ENCODE measurements at regions not wholly inside any gene's neighbourhood (a gene's known extent, or its start where the extent isn't known, plus 50 kb on each side); places are given as distances from the start of the nearest gene placed in this dataset.

DNA sequence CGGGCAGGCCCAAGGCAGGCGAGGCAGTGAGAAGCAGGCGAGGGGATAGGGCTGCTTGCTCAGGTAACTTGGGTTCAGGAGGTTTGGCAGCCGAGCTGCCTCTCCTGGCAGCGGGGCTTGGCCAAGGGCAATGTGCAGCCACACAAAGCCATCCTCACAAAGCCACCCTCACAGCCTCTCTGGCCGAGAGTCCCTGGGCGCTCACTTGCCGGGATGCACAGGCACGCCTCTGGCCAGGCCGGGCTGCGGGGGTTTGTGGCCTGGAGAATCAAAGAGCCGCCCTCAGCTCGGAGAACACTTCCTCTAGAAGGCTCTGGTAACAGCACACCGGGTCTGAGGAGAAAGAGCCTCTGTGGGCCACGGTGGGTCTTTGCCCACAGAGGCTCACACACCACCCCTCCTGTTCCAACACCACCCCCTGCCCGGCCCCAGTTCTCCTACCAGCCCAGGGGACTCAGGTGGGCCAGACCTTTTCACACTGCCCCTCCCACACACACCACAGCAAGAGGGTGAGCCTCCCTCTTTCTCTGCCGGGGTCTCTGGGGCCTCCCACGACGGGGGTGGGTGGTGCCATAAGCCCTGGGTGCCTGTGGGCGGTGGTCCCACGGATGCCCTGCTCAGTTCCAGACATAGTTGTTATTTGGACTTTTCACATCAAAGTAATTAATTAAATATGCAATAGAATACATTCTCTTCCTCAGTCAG is 186.9 kb downstream of the ZFP36L2 start:
- in situ Hi-C loops (cut with MboI; ENCODE audit: low sequenced_read_pairs), result no loop called here

DNA sequence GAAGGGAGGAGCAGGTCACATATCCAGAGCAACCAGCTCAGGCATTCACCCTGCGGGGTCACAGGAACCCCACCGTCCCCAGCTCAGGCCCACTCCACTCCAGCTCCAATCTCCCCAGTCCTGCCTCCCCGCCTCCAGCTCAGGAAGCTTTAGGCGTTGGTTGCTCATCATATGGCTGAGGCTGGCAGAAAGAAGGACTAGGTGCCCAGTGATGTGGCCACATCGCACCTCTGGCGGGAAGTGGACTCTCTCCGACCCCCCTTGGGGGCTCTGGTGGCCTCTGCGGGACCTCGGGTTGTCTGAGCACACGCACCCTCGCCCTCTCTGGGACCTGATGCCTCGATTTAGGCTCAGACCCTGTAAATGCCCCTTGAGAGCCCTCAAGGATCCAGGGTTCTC is 187.7 kb downstream of the ZFP36L2 start:
- in situ Hi-C loops (cut with MboI; ENCODE audit: low sequenced_read_pairs), result no loop called here

DNA sequence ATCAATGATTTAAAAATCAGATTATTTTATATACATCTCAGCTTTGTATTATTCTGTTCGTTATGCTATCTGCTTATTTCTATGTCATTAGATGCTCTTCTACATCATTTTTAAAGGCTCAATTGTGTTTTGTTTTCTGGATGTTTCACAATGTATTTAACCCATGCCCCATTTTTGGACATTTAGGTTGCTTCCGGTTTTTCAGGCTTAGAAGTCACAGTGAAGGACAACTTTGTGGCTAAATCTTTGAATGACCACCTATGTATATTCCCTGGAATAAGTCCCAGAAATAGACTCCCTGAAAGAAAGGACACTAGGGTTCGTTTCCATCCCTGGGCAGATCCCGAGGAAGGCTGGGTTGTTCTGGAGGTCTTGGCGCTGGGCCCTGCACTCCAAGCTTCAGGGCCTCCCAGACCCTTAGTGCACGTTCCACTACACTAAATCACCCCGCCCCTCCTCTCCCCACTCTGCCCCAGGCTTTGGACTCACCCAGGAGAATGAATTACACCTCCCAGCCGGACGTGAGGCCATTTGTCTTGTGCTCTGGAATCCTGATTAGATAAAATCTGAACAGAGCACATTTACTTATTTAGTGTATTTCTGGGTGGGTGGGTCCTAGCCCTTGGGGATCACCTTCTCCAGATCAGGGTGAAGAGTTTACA is 188.2 kb downstream of the ZFP36L2 start:
- in situ Hi-C loops (cut with MboI; ENCODE audit: low sequenced_read_pairs), result no loop called here

DNA sequence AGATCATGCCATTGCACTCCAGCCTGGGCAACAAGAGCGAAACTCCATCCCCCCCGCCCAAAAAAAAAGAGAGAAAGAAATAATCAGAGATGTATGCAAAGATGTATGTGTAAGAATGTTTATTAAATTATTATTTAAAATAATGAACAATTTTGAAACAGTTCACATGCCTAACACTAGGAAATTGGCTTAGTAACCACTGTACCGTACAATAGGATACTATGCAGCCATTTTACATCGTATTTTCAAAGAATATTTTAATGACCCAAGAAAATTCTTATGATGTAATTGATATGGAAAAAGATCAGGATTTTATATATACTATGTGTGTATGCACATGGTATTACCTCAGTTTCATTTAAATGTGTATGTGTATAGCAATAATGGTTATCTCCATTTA is 190.5 kb downstream of the ZFP36L2 start:
- in situ Hi-C loops (cut with MboI; ENCODE audit: low sequenced_read_pairs), result no loop called here

DNA sequence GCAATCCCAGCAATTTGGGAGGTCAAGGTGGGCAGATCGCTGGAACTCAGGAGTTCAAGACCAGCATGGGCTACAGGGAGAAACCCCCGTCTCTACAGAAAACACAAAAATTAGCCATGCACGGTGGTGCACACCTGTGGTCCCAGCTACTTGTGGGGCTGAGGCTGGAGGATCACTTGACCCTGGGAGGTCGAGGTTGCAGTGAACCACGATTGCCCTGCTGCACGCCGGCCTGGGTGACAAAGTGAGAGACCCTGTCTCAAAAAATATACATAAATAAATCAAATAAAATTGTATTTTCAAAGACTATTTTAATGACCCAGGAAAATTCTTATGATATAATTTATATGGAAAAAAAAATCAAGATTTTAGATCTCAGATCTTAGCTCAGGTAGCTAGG is 191.5 kb downstream of the ZFP36L2 start:
- in situ Hi-C loops (cut with MboI; ENCODE audit: low sequenced_read_pairs), result no loop called here

DNA sequence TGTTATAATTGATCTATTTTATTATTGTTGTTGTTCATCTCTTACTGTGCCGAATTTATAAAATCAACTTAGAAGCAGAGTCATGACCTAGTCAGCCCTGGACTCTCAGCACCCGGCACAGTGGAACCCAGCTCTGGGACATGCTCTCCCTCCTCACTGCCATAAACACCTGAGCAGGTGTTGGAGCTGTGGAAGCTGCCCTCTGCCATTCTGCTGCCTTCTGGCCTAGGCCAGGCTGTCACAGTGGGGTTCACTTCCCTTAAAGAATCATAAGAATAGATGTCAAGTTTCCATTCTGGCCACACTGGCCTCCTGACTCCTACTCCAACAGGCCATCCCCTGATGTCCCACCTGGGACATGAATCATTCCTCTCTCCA is 192.2 kb downstream of the ZFP36L2 start:
- in situ Hi-C loops (cut with MboI; ENCODE audit: low sequenced_read_pairs), result no loop called here

DNA sequence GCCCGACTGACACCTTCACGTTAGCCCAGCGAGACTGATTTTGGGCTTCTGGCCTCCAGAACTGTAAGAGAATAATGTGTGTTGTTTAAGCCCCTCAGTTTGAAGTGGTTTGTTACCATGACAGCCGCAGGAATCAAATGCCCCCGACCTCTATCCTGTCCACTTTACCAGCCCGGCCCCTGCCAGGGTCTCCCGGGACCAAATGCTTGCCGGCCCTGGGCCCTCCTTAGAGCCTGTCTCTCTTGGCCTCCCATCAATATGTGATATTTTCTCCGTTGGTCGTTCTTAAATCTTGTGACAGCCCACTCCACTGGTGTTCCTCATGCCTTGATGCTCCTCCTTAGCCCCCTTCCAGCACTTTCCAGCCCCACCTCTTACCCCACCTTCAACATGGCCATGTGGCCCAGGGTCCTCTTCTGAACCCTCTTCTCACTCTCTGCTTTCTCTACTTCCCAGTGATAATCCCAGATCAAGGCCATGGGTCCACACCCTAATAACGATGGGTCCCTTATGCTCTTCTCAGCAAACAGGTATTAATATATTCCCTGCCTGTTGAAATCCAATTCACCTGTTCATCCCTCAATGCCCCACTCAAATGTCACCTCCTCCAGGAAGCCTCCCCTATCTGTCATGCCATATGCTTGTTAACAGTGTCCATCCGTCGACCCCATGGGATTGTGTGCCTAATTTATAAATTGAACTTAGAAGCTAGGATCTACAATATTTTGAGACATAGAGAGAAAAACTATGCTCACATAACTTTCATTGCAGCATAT is 192.8 kb downstream of the ZFP36L2 start:
- in situ Hi-C loops (cut with MboI; ENCODE audit: low sequenced_read_pairs), result no loop called here

DNA sequence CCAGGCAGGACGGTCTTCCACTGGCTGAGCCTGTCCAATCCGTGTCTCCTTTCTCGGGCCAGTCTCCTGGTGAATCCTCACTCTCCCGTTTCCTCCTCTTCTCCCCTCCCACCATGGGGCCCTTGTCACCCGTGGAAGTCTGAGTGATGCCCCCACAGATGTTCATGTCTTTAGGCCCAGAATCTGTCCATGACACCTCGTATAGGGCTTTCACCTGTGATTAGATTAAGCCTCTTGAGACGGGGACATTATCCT is 193.5 kb downstream of the ZFP36L2 start:
- in situ Hi-C loops (cut with MboI; ENCODE audit: low sequenced_read_pairs), result no loop called here

DNA sequence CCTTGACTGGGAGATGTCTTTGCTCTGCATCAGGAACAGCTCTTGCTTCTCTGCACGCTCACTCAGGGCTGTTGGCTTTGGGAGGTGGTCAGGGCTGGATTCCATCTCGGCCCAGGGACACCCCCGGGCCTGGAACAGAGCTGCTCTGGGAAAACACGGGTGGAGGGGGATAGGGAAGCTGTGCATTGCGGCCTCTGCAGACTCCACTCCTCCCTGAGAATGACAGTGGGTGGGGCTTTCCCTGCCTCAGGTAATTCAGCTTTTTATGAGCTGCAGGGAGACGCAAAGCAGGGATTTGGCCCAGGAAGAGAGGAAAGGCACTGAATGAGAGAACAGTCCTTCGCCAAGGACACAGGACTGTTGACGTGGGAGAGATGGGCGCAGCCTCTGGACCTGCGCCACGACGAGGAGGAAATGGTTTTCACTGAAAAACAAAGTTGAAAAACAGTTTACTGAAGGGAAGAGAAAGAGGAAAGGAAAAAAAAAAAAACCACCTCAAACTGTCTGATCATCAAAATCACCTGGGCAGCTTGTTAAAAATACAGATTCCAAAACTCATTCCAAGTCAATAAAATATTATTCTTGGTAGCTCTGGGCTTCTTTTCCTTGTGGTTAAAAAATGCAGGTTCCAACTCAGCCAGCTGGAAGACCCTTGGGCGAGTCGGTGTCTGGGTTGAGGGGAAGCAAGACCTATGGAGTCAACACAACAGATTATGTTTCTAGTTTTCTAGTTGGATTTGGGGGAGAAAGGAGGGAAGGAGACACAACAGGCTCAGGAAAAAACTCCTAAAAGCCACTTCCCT is 194.0 kb downstream of the ZFP36L2 start:
- in situ Hi-C loops (cut with MboI; ENCODE audit: low sequenced_read_pairs), result no loop called here

DNA sequence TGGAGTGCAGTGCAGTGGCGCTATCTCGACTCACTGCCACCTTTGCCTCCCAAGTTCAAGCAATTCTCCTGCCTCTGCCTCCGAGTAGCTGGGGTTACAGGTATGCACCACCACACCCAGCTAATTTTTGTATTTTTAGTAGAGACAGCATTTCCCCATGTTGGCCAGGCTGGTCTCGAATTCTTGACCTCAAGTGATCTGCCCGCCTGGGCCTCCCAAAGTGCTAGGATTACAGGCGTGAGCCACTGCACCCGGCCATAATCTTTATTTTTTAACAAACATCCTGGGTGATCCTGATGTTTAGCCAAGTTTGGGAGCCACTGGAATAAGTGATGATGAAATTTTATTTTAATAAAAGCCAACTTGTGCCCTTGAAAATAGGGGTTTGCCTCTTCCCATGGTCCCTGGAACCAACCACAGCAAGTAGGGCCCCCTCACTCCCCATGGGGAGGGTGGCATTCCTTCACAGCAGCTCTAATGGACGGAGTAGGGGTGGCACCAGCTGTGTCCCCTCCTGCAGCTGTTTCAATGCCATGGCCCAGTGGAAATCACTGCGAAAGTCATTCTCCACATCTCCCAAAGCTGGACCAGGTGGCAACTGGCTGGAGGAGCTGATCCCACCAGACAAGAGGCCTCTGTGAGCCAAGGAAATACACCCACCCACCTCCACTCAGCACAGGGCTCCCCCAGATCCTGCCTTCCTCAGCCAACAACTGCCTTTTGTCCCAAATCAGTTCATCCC is 194.8 kb downstream of the ZFP36L2 start:
- in situ Hi-C loops (cut with MboI; ENCODE audit: low sequenced_read_pairs), result no loop called here

DNA sequence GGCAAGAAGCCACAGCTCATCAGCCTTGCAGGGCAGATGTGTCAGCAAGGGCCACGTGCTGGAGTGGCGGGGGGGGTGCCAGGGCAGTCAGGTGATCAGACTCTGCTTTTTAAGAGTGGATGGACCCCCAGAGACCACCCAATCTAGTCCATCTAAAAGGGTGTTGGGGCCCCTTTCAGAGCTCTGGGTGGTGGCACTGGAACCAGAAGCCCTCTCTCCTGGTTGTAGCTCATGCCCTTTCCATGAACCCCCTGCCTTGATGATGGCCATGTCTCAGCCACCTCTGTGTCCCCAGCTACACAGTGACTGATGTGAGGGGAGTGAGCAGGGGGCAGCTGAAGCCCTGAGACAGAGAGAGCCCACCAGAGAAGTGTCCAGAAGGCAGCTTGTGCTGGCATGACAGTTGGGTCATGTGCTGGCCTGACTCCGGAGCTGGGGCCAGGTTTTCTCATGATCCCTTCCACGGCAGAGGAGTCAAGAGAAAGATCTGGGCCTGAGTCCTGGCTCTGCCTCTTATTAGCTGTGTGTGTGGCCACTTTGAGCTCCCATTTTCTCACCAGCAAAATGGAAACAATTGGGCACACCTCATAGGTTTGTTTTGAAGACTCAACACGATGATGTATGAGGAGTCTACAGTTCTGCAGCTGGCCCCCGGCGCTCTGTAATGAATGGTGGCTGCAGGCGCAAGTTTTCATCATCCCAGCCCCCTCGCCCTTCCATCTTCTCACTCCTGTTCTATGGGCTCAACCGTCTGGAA is 195.7 kb downstream of the ZFP36L2 start:
- in situ Hi-C loops (cut with MboI; ENCODE audit: low sequenced_read_pairs), result no loop called here

DNA sequence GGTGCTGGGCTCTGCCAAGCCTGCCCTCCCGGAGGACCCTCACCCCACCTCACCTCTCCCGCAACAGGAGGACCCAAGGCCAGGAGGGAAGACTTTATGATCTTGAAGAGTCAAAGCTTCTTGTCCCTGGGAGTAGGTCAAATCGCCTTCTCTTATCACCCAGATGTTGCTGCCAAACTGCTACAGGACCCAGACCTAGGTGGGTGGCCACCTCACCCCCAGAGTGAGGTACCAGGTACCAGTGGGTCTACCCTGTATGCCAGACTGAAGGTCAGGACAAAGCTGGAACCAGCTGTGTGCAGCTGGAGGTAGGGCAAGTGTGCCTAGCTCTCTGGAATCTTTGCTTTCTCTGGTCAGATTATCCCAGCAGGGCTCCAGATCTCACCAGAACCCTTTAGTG is 197.2 kb downstream of the ZFP36L2 start:
- in situ Hi-C loops (cut with MboI; ENCODE audit: low sequenced_read_pairs), result no loop called here

DNA sequence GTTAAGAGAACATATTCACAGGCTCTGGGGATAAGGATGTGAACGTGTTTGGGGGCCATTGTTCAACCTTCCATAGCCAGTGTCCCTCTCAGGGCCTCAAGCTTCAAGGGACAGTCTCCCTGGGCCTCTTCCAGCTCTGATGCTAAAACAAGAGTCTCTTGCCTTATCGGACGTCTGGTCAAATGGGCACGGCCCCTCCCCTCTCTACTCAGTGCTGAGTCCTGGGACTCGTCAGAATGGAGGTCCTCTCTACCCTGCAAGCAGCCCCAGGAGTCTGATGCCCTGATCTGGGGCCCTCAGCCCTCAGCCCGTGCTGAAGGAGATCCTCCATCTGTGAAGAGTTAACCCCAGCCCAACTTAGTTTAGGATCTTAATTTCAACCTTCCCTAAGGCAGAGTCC is 198.2 kb downstream of the ZFP36L2 start:
- in situ Hi-C loops (cut with MboI; ENCODE audit: low sequenced_read_pairs), result no loop called here

DNA sequence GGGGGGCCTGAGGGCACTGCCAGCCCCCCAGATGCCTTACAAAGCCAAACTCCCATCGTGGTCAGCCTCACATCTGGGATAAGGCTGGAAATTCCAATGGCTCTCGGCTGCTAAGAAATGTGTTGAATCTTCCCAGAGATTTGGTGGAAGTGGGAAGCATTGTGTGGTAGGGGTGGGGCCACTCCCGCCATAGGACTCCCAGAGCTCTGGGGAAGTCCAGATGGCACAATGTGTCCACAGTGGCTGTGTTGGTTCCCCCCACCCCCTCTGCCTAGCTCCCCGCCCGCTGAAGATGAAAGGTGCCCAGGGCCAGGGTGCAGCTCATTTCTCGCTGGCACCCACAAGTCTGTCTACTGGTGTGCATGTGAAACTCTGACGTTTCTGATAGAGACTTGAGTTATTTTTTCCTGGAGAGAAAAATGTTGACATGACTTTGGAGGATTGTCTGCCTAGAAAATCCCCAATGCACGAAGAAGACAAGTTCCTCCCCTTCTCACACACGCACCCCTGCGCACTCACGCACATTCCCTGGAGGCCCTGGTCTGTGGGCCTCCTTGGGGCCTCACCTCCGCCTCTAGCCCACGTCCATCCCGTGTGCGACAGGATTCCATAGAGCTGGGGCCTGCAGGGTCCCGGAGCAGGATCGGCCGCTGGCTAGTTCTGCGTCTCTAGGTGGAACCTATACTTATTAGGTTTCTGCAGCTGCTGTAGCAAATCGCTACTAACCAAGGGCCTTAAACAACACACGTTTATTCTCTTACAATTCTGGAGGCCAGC is 199.1 kb downstream of the ZFP36L2 start:
- in situ Hi-C loops (cut with MboI; ENCODE audit: low sequenced_read_pairs), result no loop called here

DNA sequence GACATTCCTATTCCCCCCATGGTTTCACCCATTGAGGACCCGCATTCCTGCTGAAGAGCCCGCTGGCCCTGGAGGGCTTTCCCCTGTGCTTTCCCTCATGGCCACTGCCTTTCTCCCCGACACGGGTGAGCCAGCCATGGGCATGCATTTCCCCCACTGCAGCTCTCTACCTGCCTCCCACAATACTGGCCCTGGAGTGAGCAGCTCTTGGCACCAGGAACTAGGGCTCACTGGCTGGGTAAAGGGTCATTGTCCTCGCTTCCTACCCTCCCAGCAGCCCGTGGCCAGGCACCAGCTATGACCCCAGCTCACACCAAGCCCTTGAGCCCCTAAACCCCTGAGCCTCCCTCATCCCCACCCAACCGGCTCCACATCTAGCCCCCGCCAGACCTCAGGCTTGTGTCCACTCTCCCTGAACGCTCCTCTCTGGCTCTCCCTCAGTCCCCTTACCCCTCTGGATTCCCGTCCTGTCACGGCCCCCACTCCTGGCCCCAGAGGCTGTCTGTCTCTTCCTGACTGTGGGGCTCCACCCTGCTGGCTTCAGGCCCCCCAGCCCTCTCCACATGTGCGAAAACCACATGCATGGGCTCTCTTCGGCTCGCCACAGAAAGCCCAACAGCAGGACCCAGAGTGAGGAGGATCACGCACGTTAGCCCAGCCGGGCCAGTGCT is 199.8 kb downstream of the ZFP36L2 start:
- in situ Hi-C loops (cut with MboI; ENCODE audit: low sequenced_read_pairs), result no loop called here

DNA sequence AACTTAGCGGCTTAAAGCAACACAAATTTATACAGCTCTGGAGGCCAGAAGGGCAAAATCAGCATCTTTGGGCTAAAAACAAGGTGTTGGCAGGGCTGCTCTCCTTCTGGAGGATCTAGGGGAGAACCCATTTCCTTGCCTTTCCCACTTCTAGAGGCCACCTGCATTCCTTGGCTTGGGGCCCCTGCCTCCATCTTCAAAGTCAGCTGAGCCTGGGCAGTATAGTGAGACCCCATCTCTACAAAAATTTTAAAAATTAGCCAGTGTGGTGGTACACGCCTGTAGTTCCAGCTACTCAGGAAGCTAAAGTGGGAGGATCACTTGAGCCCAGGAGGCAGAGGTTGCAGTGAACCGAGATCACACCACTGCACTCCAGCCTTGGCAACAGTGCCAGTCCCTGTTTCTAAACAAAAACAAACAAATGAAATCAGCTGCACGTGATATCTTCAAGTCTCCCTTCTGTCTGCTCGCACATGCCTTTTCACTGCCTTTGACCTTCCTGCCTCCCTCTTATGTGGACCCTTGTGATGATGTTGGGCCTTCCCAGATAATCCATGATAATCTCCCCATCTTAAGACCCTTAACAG is 200.6 kb downstream of the ZFP36L2 start:
- in situ Hi-C loops (cut with MboI; ENCODE audit: low sequenced_read_pairs), result no loop called here

DNA sequence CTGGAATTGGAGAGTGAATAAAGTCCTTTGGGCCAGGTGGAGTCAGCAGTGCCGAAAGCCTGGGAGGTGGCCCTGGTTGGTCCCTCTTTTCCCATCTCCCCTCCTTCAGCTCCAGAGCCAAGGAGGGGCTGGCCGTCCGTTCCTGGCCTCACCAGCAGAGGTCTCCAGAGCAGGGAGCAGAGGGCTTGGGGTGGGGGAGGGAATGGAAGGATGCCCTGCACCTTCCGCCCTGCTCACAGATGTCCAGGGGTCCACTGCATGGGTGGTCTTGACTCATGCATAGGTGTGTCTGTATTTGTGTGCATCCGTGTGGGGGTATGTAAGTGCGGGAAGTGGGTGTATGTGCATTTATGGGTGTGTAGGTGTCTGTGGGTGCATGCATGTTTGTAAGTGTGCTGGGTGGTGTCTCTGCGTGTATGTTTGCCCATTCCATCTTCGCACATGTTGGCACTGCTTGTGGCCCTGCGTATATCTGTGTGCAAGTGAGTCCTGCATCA is 201.8 kb downstream of the ZFP36L2 start:
- in situ Hi-C loops (cut with MboI; ENCODE audit: low sequenced_read_pairs), result no loop called here

DNA sequence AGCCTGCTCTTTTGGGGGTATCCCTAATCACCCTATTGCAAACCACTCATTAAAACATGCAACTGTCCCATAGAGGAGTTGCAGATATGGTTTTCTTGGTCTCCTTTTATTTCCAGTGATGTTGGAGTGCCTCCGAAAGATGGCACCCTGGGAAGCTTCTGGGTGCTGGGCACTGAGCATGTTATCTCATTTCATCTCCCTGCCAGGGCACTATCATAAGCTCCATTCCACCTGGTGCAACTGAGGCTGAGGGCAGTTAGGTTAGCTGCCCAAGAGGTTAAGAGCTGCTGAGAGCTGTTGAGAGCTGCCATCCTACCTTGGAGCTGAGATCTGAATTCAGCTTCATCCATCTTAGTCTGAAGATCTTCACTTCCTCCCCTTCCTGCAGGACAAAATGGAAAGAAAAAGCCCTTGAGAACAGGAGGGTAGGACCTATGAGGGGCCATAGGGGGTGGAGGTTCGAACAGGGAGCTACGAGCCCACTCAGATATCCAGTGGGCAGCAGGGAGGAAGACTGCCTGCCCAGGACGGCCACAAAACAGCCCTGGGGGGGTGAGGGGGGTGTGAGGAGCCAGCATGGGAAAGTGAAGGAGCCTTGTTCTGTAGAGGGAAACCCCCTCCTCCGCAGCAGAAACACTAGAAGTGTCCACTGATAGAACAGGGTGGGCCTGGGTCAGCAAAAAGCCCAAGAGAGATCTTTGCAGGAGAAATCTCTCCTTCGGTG is 202.5 kb downstream of the ZFP36L2 start:
- in situ Hi-C loops (cut with MboI; ENCODE audit: low sequenced_read_pairs), result no loop called here
